ENCODE measurements at regions not wholly inside any gene's neighbourhood (a gene's known extent, or its start where the extent isn't known, plus 50 kb on each side); places are given as distances from the start of the nearest gene placed in this dataset.
A peak's percentile ranks its signal among the peaks of the same experiment; 100 is the strongest.
"Not testable (repeated sequence)": the region's sequence is repeated elsewhere in the genome, so short reads cannot be mapped to it uniquely, and the experiment has no call there.

GRCh38 chr2:67895227-67895941 is 167.4 kb downstream of the C1D start:
- Histone ChIP-seq H3K36me3 (ENCODE audit: control insufficient read depth, insufficient read depth, low read length, severe bottlenecking) (no peaks in the 10 kb centered on the region), H3K27me3 (replicated peaks; ENCODE audit: control insufficient read depth, insufficient read depth, low read length) (no peaks in the 10 kb centered on the region), H3K4me3 (ENCODE audit: low read length) (no peak overlapping the region), H3K9ac (ENCODE audit: low read length) (no peak overlapping the region), H3K4me1 (ENCODE audit: control insufficient read depth, insufficient read depth, low read length) (peaks cover 19% of the 10 kb centered on the region), H3K9me3 (ENCODE audit: control insufficient read depth, low read length) (no peaks in the 10 kb centered on the region)
- no peak for DNase-seq (ENCODE audit: low read depth)

- peaks cover 19% of the 10 kb centered on the region for H3K4me1 ChIP-seq (ENCODE audit: control insufficient read depth, insufficient read depth, low read length)
- H3K9ac ChIP-seq (ENCODE audit: low read length), result no peak overlapping the region
- DNase-seq (ENCODE audit: low read depth), result no peak
These were observed 166.7 kb downstream of the C1D start for GRCh38 chr2:67896076-67896475.

GRCh38 chr2:67896476-67896875 is 166.3 kb downstream of the C1D start:
- Histone ChIP-seq H3K9me3 (ENCODE audit: control insufficient read depth, low read length) (peaks cover 10% of the 10 kb centered on the region), H3K4me1 (ENCODE audit: control insufficient read depth, insufficient read depth, low read length) (peaks cover 19% of the 10 kb centered on the region), H3K4me3 (ENCODE audit: low read length) (no peak overlapping the region), H3K36me3 (ENCODE audit: control insufficient read depth, insufficient read depth, low read length, severe bottlenecking) (no peaks in the 10 kb centered on the region), H3K9ac (ENCODE audit: low read length) (no peak overlapping the region), H3K27me3 (replicated peaks; ENCODE audit: control insufficient read depth, insufficient read depth, low read length) (no peaks in the 10 kb centered on the region)
- DNase-seq (ENCODE audit: low read depth), result no peak

More at GRCh38 chr2:67896076-67896475, 166.7 kb downstream of the C1D start:
- H3K36me3 ChIP-seq (ENCODE audit: control insufficient read depth, insufficient read depth, low read length, severe bottlenecking), result no peaks in the 10 kb centered on the region
- peaks cover 6% of the 10 kb centered on the region for H3K9me3 ChIP-seq (ENCODE audit: control insufficient read depth, low read length)
- H3K4me3 ChIP-seq (ENCODE audit: low read length), result peak overlapping the region; percentile 35
- H3K27me3 ChIP-seq (replicated peaks; ENCODE audit: control insufficient read depth, insufficient read depth, low read length), result no peaks in the 10 kb centered on the region

GRCh38 chr2:67898595-67898994 is 164.2 kb downstream of the C1D start:
- Histone ChIP-seq H3K4me1 (ENCODE audit: control insufficient read depth, insufficient read depth, low read length) (peaks cover 19% of the 10 kb centered on the region), H3K9ac (ENCODE audit: low read length) (no peak overlapping the region), H3K27me3 (replicated peaks; ENCODE audit: control insufficient read depth, insufficient read depth, low read length) (no peaks in the 10 kb centered on the region), H3K4me3 (ENCODE audit: low read length) (no peak overlapping the region), H3K9me3 (ENCODE audit: control insufficient read depth, low read length) (peaks cover 11% of the 10 kb centered on the region), H3K36me3 (ENCODE audit: control insufficient read depth, insufficient read depth, low read length, severe bottlenecking) (no peaks in the 10 kb centered on the region)
- DNase-seq (ENCODE audit: low read depth), result peak; percentile 31

- H3K9ac ChIP-seq (ENCODE audit: low read length), result no peak overlapping the region
- DNase-seq (ENCODE audit: low read depth), result no peak
- no peaks in the 10 kb centered on the region for H3K27me3 ChIP-seq (replicated peaks; ENCODE audit: control insufficient read depth, insufficient read depth, low read length)
- H3K4me3 ChIP-seq (ENCODE audit: low read length), result no peak overlapping the region
- H3K36me3 ChIP-seq (ENCODE audit: control insufficient read depth, insufficient read depth, low read length, severe bottlenecking), result no peaks in the 10 kb centered on the region
- peaks cover 19% of the 10 kb centered on the region for H3K4me1 ChIP-seq (ENCODE audit: control insufficient read depth, insufficient read depth, low read length)
- peaks cover 11% of the 10 kb centered on the region for H3K9me3 ChIP-seq (ENCODE audit: control insufficient read depth, low read length)
These were observed 163.6 kb downstream of the C1D start for GRCh38 chr2:67899187-67899586.

- Histone ChIP-seq H3K9me3 (ENCODE audit: control insufficient read depth, low read length) (peaks cover 11% of the 10 kb centered on the region), H3K36me3 (ENCODE audit: control insufficient read depth, insufficient read depth, low read length, severe bottlenecking) (no peaks in the 10 kb centered on the region), H3K9ac (ENCODE audit: low read length) (no peak overlapping the region), H3K4me1 (ENCODE audit: control insufficient read depth, insufficient read depth, low read length) (peaks cover 10% of the 10 kb centered on the region), H3K4me3 (ENCODE audit: low read length) (no peak overlapping the region), H3K27me3 (replicated peaks; ENCODE audit: control insufficient read depth, insufficient read depth, low read length) (no peaks in the 10 kb centered on the region)
- no peak for DNase-seq (ENCODE audit: low read depth)
These were observed 162.0 kb downstream of the C1D start for GRCh38 chr2:67900826-67901225.

- DNase-seq (ENCODE audit: low read depth), result no peak
- no peak overlapping the region for H3K9ac ChIP-seq (ENCODE audit: low read length)
- peaks cover 11% of the 10 kb centered on the region for H3K9me3 ChIP-seq (ENCODE audit: control insufficient read depth, low read length)
- H3K4me3 ChIP-seq (ENCODE audit: low read length), result no peak overlapping the region
- no peaks in the 10 kb centered on the region for H3K36me3 ChIP-seq (ENCODE audit: control insufficient read depth, insufficient read depth, low read length, severe bottlenecking)
- no peaks in the 10 kb centered on the region for H3K4me1 ChIP-seq (ENCODE audit: control insufficient read depth, insufficient read depth, low read length)
- no peaks in the 10 kb centered on the region for H3K27me3 ChIP-seq (replicated peaks; ENCODE audit: control insufficient read depth, insufficient read depth, low read length)
These were observed 158.2 kb downstream of the C1D start for GRCh38 chr2:67904566-67904965.

- H3K4me3 ChIP-seq (ENCODE audit: low read length), result no peak overlapping the region
- no peak overlapping the region for H3K9ac ChIP-seq (ENCODE audit: low read length)
- H3K4me1 ChIP-seq (ENCODE audit: control insufficient read depth, insufficient read depth, low read length), result no peaks in the 10 kb centered on the region
- peaks cover 11% of the 10 kb centered on the region for H3K9me3 ChIP-seq (ENCODE audit: control insufficient read depth, low read length)
- no peaks in the 10 kb centered on the region for H3K36me3 ChIP-seq (ENCODE audit: control insufficient read depth, insufficient read depth, low read length, severe bottlenecking)
- H3K27me3 ChIP-seq (replicated peaks; ENCODE audit: control insufficient read depth, insufficient read depth, low read length), result no peaks in the 10 kb centered on the region
- no peak for DNase-seq (ENCODE audit: low read depth)
These were observed 157.8 kb downstream of the C1D start for GRCh38 chr2:67904966-67905365.

- not testable (repeated sequence) for H3K9me3 ChIP-seq (ENCODE audit: control insufficient read depth, low read length); H3K9ac ChIP-seq (ENCODE audit: low read length); DNase-seq (ENCODE audit: low read depth); H3K27me3 ChIP-seq (replicated peaks; ENCODE audit: control insufficient read depth, insufficient read depth, low read length); H3K4me1 ChIP-seq (ENCODE audit: control insufficient read depth, insufficient read depth, low read length); H3K36me3 ChIP-seq (ENCODE audit: control insufficient read depth, insufficient read depth, low read length, severe bottlenecking); H3K4me3 ChIP-seq (ENCODE audit: low read length)
These were observed 156.3 kb downstream of the C1D start for GRCh38 chr2:67906547-67906946.

- Histone ChIP-seq H3K4me3 (ENCODE audit: low read length) (peak overlapping the region; percentile 62), H3K27me3 (replicated peaks; ENCODE audit: control insufficient read depth, insufficient read depth, low read length) (no peaks in the 10 kb centered on the region), H3K4me1 (ENCODE audit: control insufficient read depth, insufficient read depth, low read length) (peaks cover 21% of the 10 kb centered on the region), H3K9ac (ENCODE audit: low read length) (peak overlapping the region; percentile 81), H3K36me3 (ENCODE audit: control insufficient read depth, insufficient read depth, low read length, severe bottlenecking) (no peaks in the 10 kb centered on the region), H3K9me3 (ENCODE audit: control insufficient read depth, low read length) (no peaks in the 10 kb centered on the region)
- peak; percentile 86 for DNase-seq (ENCODE audit: low read depth)
These were observed 145.3 kb downstream of the C1D start for GRCh38 chr2:67917332-67918054.

GRCh38 chr2:67918471-67918870 is 144.3 kb downstream of the C1D start:
- H3K27me3 ChIP-seq (replicated peaks; ENCODE audit: control insufficient read depth, insufficient read depth, low read length), result no peaks in the 10 kb centered on the region
- H3K9ac ChIP-seq (ENCODE audit: low read length), result peak overlapping the region; percentile 59
- H3K4me3 ChIP-seq (ENCODE audit: low read length), result peak overlapping the region; percentile 15
- H3K4me1 ChIP-seq (ENCODE audit: control insufficient read depth, insufficient read depth, low read length), result peaks cover 21% of the 10 kb centered on the region
- H3K9me3 ChIP-seq (ENCODE audit: control insufficient read depth, low read length), result no peaks in the 10 kb centered on the region
- no peak for DNase-seq (ENCODE audit: low read depth)
- H3K36me3 ChIP-seq (ENCODE audit: control insufficient read depth, insufficient read depth, low read length, severe bottlenecking), result no peaks in the 10 kb centered on the region

Data from adipocyte (in vitro differentiated cells).